ENCODE measurements at regions not wholly inside any gene's neighbourhood (a gene's known extent, or its start where the extent isn't known, plus 50 kb on each side); places are given as distances from the start of the nearest gene placed in this dataset.

DNA sequence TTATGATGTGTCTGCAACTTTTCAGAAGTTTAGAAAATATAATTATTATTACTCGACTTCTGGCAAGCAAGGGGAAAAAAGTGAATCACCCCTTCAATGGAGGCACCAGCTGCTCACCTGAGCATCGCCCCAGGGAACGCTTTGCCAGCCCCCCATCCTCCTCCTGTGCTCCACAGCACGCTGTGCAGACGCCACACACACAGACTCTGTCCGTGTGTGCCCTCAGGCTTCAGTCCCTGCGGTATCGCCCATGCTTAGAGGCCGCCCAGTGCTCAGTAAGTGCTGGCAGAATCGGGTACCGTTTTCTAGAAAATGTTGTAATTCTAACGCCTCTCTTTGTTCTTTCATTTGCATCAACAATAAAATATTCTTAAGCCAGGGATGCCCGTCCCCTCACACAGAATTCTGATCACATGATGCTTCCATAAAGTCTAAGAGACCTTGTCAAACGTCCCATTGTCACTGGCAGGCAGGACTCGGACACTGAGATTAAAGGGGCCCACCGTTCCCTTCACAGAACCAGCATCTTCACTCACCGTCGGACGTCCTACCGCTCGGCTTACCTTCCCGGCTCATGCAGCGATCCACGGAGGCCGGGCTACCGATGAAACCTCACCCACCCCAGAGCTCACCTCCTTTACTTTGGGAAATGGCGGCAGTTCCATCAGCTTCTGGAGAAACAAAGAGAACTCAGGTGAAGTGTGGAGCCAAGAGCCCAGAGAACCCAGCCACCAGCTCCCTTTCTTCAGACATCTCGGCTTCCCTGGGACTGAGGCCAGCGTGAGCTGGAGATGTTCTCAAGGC, 105.5 kb downstream of the DLL1 start:
- no peak for FAIRE-seq
- no peak for TF ChIP-seq CTCF (IDR thresholded peaks at IDR 0.05; ENCODE audit: insufficient read depth, missing control alignments)
- DNase-seq (ENCODE audit: insufficient read length, low spot score) = no peak

DNA sequence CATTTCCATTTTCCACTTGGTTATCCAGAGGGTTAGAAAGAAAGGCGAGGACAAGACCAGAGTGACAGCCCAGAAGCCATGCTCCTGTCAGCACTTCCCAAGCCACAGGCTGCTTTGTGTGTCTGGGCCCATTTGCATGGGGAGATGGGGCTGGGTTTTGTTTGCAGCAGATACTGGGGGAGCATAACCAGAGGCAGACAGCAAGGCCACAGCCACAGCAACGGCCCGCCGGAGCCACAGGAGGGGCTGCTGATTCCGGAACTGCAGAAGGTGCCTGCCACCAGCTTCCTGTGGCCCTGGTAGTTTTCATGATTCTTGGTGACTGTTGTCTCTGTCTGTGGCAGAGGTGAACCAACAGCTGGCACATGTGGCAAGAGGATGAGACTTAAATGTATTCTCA, 106.6 kb downstream of the DLL1 start:
- no peak for FAIRE-seq

DNA sequence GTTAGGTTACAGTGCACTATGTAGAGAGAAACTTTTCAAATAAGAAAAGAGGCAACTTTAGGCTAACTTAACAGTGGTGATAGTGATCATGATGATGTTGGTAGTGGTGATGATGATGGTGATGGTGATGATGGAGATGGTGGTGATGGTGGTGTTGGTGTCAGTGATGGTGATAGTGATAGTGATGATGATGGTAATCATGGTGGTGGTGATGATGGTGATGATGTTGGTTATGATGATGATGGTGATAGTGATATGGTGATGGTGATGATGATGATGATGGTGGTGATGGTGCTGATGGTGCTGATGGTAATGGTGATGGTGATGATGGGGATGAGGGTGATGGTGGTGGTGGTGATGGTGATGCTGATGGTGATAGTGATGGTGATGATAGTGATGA, 107.4 kb downstream of the DLL1 start:
- DNase-seq (ENCODE audit: insufficient read length, low spot score) (no peak), FAIRE-seq (no peak)
- TF ChIP-seq CTCF (IDR thresholded peaks at IDR 0.05; ENCODE audit: insufficient read depth, missing control alignments) = no peak

More for the DNA sequence above, 106.6 kb downstream of the DLL1 start:
- TF ChIP-seq CTCF (IDR thresholded peaks at IDR 0.05; ENCODE audit: insufficient read depth, missing control alignments) = no peak
- no peak for DNase-seq (ENCODE audit: insufficient read length, low spot score)

GRCh38 chr6:170182781-170183120, 108.1 kb downstream of the DLL1 start:
- FAIRE-seq (no peak), DNase-seq (ENCODE audit: insufficient read length, low spot score) (no peak)
- TF ChIP-seq CTCF (IDR thresholded peaks at IDR 0.05; ENCODE audit: insufficient read depth, missing control alignments) = no peak

DNA sequence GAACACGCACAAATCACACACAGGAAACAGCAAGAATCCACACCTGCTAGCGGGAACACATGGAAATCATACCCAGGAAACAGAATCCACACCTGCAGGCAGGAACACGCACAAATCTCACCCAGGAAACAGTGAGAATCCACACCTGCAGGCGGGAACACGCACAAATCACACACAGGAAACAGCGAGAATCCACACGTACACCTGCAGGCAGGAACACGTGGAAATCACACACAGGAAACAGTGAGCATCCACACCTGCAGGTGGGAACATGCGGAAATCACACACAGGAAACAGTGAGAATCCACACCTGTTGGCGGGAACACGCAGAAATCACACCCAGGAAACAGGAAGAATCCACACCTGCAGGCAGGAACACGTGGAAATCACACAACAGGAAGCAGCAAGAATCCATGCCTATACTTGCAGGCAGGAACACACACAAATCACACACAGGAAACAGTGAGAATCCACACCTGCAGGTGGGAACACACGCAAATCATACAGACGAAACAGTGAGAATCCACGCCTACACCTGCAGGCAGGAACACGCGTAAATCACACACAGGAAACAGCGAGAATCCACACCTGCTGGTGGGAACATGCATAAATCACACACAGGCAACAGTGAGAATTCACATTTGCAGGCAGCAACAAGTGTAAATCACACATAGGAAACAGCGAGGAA, 108.6 kb downstream of the DLL1 start:
- no peak for DNase-seq (ENCODE audit: insufficient read length, low spot score)
- FAIRE-seq = no peak
- TF ChIP-seq CTCF (IDR thresholded peaks at IDR 0.05; ENCODE audit: insufficient read depth, missing control alignments) = no peak

DNA sequence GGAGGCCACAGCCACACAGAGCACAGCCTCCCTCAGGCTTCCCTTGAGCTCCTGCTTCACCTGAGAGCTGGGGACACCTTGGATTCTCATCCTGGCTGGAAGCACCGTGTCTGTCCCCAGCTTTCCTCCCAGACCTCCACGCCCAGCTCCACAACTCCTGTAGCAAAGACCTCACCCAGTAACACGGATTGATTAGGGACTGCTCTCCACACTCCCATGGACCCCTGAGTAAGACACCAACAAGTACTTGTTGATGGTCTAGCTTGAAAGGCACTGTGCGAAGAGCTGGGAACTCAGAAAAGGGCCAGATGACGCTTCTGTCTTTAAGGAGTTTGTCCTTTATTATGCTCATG, 109.6 kb downstream of the DLL1 start:
- FAIRE-seq = no peak
- no peak for DNase-seq (ENCODE audit: insufficient read length, low spot score)
- no peak for TF ChIP-seq CTCF (IDR thresholded peaks at IDR 0.05; ENCODE audit: insufficient read depth, missing control alignments)

DNA sequence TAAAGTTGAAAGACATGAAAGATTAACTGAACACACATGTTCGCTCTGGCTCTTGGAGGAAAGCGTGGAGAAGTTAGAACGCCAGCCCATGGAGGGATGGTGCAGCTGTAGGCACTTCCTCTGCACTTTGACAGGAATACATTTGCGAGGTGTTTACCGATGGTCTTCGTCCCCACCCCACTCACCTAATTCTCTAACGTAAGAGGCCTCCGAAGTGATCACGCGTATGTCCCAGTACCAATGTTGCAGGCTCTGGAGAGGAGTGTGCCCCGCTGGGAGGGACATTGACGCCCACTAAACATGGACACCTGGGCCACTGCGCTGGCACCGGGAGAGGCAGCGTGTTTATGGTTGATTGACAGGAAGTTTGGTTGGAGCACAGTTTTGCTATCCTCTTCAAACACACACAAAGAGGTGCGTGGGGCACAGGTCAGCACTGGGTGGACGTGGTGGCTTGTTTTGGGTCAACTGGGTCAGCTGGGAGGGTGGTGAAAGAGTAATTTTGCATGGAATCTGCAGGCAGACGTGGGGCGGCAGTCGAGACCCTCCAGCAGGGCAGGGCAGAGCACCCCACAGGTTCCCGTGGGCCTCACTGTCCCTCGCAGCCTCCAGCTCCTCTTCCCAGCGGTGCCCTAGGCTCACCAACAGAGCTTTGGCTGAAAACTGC, 110.1 kb downstream of the DLL1 start:
- FAIRE-seq (no peak), DNase-seq (ENCODE audit: insufficient read length, low spot score) (no peak)
- no peak for TF ChIP-seq CTCF (IDR thresholded peaks at IDR 0.05; ENCODE audit: insufficient read depth, missing control alignments)
